Liver (tissue), 3 donors: ENCODE measurements at regions not wholly inside any gene's neighbourhood (a gene's known extent, or its start where the extent isn't known, plus 50 kb on each side); places are given as distances from the start of the nearest gene placed in this dataset.

ENCODE experiments used
- EGR1 ChIP-seq, 2 donors: IDR thresholded peaks; 2 replicates each; pipeline ENCODE4 v1.6.1; 2016 to 2018; ENCODE audit warnings: antibody characterized with exemption in 2 of 2, low read depth in 2 of 2
- RAD21 ChIP-seq, 2 donors: IDR thresholded peaks; 2 replicates each; pipeline ENCODE4 v1.6.1; 2016; ENCODE audit warnings: antibody characterized with exemption in 2 of 2, mild to moderate bottlenecking in 2 of 2
- RXRA ChIP-seq, 2 donors: IDR thresholded peaks; 2 replicates each; pipeline ENCODE4 v1.6.1; 2017 to 2018; ENCODE audit warnings: antibody characterized with exemption in 2 of 2, mild to moderate bottlenecking in 1 of 2
- TAF1 ChIP-seq: conservative IDR thresholded peaks from 2 replicates; pipeline ENCODE4 v1.6.1; 2016; ENCODE audit warnings: antibody characterized with exemption, mild to moderate bottlenecking
- TF ChIP-seq, protein P1 (sequence below): fragments of 150-350 bp; IDR thresholded peaks from 2 replicates; pipeline ENCODE4 v1.5.1; 2017; ENCODE audit warnings: improper control_type of control experiment, low read depth, low read length; ENCODE audit not compliant: missing input control
- TF ChIP-seq, protein P2 (sequence below): IDR thresholded peaks from 2 replicates; pipeline ENCODE4 v1.6.1; 2016; ENCODE audit warnings: antibody characterized with exemption
- TF ChIP-seq, protein P3 (sequence below): IDR thresholded peaks from 2 replicates; pipeline ENCODE4 v1.6.1; 2016; ENCODE audit warnings: antibody characterized with exemption
- donor health status: healthy.
- donor health status: healthy.

DNA sequence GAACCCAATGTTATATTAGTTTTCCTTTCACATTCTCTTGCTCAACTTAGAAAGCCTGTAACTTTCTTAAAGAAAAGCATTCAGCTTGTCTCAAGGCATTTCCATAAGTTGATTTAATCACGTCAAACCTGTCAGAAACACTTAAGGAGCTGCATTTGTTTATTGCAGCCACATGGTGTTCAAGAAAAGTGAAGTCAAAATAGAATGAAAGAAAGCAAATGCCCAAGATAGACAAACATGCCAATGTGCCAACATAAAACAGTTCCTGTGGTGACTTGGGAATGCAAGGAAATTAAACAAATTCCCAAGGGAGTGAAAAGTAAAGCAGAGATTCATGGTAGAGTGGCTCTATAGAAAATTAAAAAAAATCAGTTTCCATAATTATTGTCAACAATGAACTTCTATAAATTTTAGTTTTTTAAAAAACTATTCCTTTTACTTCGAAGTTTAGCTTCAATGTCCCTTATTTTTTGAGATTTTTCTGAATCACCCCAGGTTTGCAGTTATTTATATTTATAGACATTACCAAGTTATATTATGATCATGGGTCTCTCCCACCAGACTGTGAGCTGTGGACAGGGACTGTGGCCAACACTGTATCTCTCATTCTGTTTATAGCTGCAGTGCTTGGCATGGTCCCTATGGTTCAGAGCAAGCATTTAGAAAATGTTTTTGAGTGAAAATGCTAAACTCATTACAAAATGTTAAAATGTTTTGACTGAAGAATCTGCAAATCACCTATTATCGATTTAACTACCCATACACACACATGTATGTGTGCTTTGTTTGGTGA is 887.4 kb downstream of the REEP3 start:
- TF ChIP-seq, protein P1, sequence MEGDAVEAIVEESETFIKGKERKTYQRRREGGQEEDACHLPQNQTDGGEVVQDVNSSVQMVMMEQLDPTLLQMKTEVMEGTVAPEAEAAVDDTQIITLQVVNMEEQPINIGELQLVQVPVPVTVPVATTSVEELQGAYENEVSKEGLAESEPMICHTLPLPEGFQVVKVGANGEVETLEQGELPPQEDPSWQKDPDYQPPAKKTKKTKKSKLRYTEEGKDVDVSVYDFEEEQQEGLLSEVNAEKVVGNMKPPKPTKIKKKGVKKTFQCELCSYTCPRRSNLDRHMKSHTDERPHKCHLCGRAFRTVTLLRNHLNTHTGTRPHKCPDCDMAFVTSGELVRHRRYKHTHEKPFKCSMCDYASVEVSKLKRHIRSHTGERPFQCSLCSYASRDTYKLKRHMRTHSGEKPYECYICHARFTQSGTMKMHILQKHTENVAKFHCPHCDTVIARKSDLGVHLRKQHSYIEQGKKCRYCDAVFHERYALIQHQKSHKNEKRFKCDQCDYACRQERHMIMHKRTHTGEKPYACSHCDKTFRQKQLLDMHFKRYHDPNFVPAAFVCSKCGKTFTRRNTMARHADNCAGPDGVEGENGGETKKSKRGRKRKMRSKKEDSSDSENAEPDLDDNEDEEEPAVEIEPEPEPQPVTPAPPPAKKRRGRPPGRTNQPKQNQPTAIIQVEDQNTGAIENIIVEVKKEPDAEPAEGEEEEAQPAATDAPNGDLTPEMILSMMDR, result no peak
- TF ChIP-seq, protein P2, sequence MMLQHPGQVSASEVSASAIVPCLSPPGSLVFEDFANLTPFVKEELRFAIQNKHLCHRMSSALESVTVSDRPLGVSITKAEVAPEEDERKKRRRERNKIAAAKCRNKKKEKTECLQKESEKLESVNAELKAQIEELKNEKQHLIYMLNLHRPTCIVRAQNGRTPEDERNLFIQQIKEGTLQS, result no peak
- TF ChIP-seq RAD21 (IDR thresholded peaks at IDR 0.05) (no peak), RXRA (IDR thresholded peaks at IDR 0.05) (no peak), EGR1 (IDR thresholded peaks at IDR 0.05; ENCODE audit: low read depth in 2 of 2) (no peak), TAF1 (no peak)
- TF ChIP-seq, protein P3, sequence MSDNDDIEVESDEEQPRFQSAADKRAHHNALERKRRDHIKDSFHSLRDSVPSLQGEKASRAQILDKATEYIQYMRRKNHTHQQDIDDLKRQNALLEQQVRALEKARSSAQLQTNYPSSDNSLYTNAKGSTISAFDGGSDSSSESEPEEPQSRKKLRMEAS, result no peak
